HCT116 (cell line): ENCODE measurements at regions not wholly inside any gene's neighbourhood (a gene's known extent, or its start where the extent isn't known, plus 50 kb on each side); places are given as distances from the start of the nearest gene placed in this dataset.

Experiments
- ATAC-seq: fragments of 200-7000 bp; cut with Tn5 transposase; 2 replicates; pipeline ENCODE4 v1.9.1; 2020; ENCODE audit warnings: mild to moderate bottlenecking, moderate library complexity
- BruUV-seq: library from RNA; stranded (reverse); fragments of 400-500 nt; replicated peaks from 2 replicates; lab custom pipeline; 2021; lab: Mats Ljungman, UMichigan
- CTCF ChIA-PET: fragments of 300-600 bp; sonication (Branson Sonifier 250); formaldehyde crosslinking; loops from one replicate; lab custom pipeline; 2021; ENCODE audit warnings: antibody characterized with exemption; lab: Charles Lee
- POLR2A ChIA-PET: fragments of 300-600, 350-600 bp; sonication (Branson Sonifier 250); formaldehyde crosslinking; loops from one replicate; lab custom pipeline; 2021; ENCODE audit warnings: antibody characterized with exemption; lab: Charles Lee
- RAD21 ChIA-PET, 2 experiments: fragments of 300-600 bp; sonication (Branson Sonifier 250); formaldehyde crosslinking; loops; one replicate each; lab custom pipeline; 2023; ENCODE audit warnings: low total read pairs in 2 of 2; ENCODE audit not compliant: uncharacterized antibody in 2 of 2, unreplicated experiment in 2 of 2, low non-redundant PET in 1 of 2; lab: Charles Lee
- DNase-seq: peaks from one replicate; pipeline ENCODE4 v3.0.0-alpha.2; 2010; ENCODE audit warnings: low read depth, low spot score
- H2AFZ ChIP-seq: fragments of 200-600 bp; shearing (Covaris generic), sonication (generic); 2 replicates; pipeline ENCODE4 v1.6.1; 2017; ENCODE audit warnings: low read depth, mixed run types, mixed read lengths, antibody characterized with exemption, low read length; ENCODE audit not compliant: poor library complexity, severe bottlenecking
- H3K27ac ChIP-seq: 2 replicates; pipeline ENCODE4 v1.5.1; 2012; ENCODE audit warnings: low read depth, low read length
- H3K27me3 ChIP-seq: fragments of 200-600 bp; sonication (generic); 2 replicates; pipeline ENCODE4 v1.6.1; 2016; ENCODE audit warnings: mixed run types, low read length, mixed read lengths; ENCODE audit not compliant: insufficient read depth
- H3K36me3 ChIP-seq, 2 experiments: fragments of 200-500 bp in 1 of 2; fragments of 200-600 bp in 1 of 2; sonication (Bioruptor generic) in 1 of 2; sonication (generic) in 1 of 2; 2 replicates each; pipeline versions ENCODE4 v1.5.1 to v1.6.1; 2014 to 2016; ENCODE audit warnings: low read length in 2 of 2, inconsistent platforms in 1 of 2, mixed read lengths in 1 of 2, mixed run types in 1 of 2; ENCODE audit not compliant: insufficient read depth in 2 of 2, control insufficient read depth in 1 of 2
- H3K4me1 ChIP-seq, 2 experiments: fragments of 200-600 bp in 1 of 2; sonication (generic) in 1 of 2; 2 replicates each; pipeline versions ENCODE4 v1.5.1 to v1.6.1; 2012 to 2017; ENCODE audit warnings: low read length in 2 of 2, inconsistent platforms in 1 of 2, mild to moderate bottlenecking in 1 of 2, mixed read lengths in 1 of 2, mixed run types in 1 of 2, moderate library complexity in 1 of 2; ENCODE audit not compliant: insufficient read depth in 2 of 2, control insufficient read depth in 1 of 2
- H3K4me2 ChIP-seq: fragments of 200-600 bp; sonication (generic); 2 replicates; pipeline ENCODE4 v1.6.1; 2017; ENCODE audit warnings: mixed run types, low read length, mixed read lengths
- H3K4me3 ChIP-seq, 2 experiments: fragments of 200-600 bp in 1 of 2; sonication (generic) in 1 of 2; replicated peaks in 1 of 2; 2 replicates each; pipeline ENCODE4 v1.5.1; 2011 to 2016; ENCODE audit warnings: low read length in 2 of 2, control low read depth in 1 of 2, low read depth in 1 of 2, mild to moderate bottlenecking in 1 of 2, mixed read lengths in 1 of 2, mixed run types in 1 of 2
- H3K79me2 ChIP-seq: fragments of 200-600 bp; sonication (generic); 2 replicates; pipeline ENCODE4 v1.6.1; 2017; ENCODE audit warnings: mild to moderate bottlenecking, mixed run types, low read length, moderate library complexity, mixed read lengths; ENCODE audit not compliant: insufficient read depth
- H3K9ac ChIP-seq: fragments of 200-600 bp; sonication (generic); 2 replicates; pipeline ENCODE4 v1.6.1; 2016; ENCODE audit warnings: low read length, mixed read lengths
- H3K9me2 ChIP-seq: fragments of 200-600 bp; sonication (generic), shearing (Covaris generic); 2 replicates; pipeline ENCODE4 v1.6.1; 2017; ENCODE audit warnings: mixed run types, mild to moderate bottlenecking, moderate library complexity; ENCODE audit not compliant: insufficient read depth
- H3K9me3 ChIP-seq, 2 experiments: fragments of 200-500 bp in 1 of 2; fragments of 200-600 bp in 1 of 2; sonication (Bioruptor generic) in 1 of 2; sonication (generic) in 1 of 2; 2 replicates each; pipeline ENCODE4 v1.6.1; 2014 to 2017; ENCODE audit warnings: low read length in 2 of 2, mixed read lengths in 2 of 2, inconsistent platforms in 1 of 2, low read depth in 1 of 2, mild to moderate bottlenecking in 1 of 2, mixed run types in 1 of 2, moderate library complexity in 1 of 2; ENCODE audit not compliant: control insufficient read depth in 1 of 2, insufficient read depth in 1 of 2
- H4K20me1 ChIP-seq: fragments of 200-600 bp; sonication (generic), shearing (Covaris generic); 2 replicates; pipeline ENCODE4 v1.6.1; 2017; ENCODE audit warnings: mixed run types, mild to moderate bottlenecking, moderate library complexity; ENCODE audit not compliant: insufficient read depth
- CBX3 ChIP-seq: IDR thresholded peaks from 2 replicates; pipeline ENCODE4 v1.6.1; 2012; ENCODE audit warnings: low read depth
- EGR1 ChIP-seq: IDR thresholded peaks from 2 replicates; pipeline ENCODE4 v1.6.1; 2012; ENCODE audit warnings: low read depth
- POLR2AphosphoS5 ChIP-seq: IDR thresholded peaks from 2 replicates; pipeline ENCODE4 v1.6.1; 2011; ENCODE audit warnings: mild to moderate bottlenecking, low read depth, low read length, moderate library complexity
- REST ChIP-seq: IDR thresholded peaks from 2 replicates; pipeline ENCODE4 v1.6.1; 2012; ENCODE audit warnings: low read depth
- ZFX ChIP-seq: fragments of 450-650 bp; IDR thresholded peaks from 2 replicates; pipeline ENCODE4 v1.6.1; 2017
- ZNF274 ChIP-seq: fragments of 200-500 bp; sonication (Bioruptor generic); IDR thresholded peaks from 2 replicates; pipeline ENCODE4 v1.6.1; 2014; ENCODE audit warnings: mild to moderate bottlenecking, low read depth, low read length, inconsistent platforms
- intact Hi-C: fragments of 100-400 bp; cut with micrococcal nuclease; formaldehyde crosslinking; loops from 2 replicates; pipeline ENCODE4 v1.10.0; 2022

- DNase-seq (no peak), ATAC-seq (no peak)
- intact Hi-C loops: no loop called here
- Histone ChIP-seq H3K79me2 (no peaks in the 10 kb centered on the region), H2AFZ (no peak overlapping the region), H3K4me3 (no peak overlapping the region), H3K36me3 (no peaks in the 10 kb centered on the region), H3K9me3 (no peaks in the 10 kb centered on the region), H3K9me2 (no peaks in the 10 kb centered on the region), H3K9ac (no peak overlapping the region), H3K4me2 (no peak overlapping the region), H3K27me3 (no peaks in the 10 kb centered on the region), H4K20me1 (no peaks in the 10 kb centered on the region), H3K27ac (no peak overlapping the region), H3K4me1 (no peaks in the 10 kb centered on the region)
- no peak for TF ChIP-seq POLR2AphosphoS5
- TF ChIP-seq ZNF274: no peak
- no peak for TF ChIP-seq EGR1
- no peak for TF ChIP-seq CBX3
- TF ChIP-seq REST: peak; percentile 50
- no peak for TF ChIP-seq ZFX
- CTCF ChIA-PET: no interaction called here
- RAD21 ChIA-PET: no interaction called here
- no TSS peak for BruUV-seq
- POLR2A ChIA-PET: no interaction called here
These were observed 387.2 kb downstream of the TCERG1L start for GRCh38 chr10:130924138-130924819.
